ENCODE measurements at regions not wholly inside any gene's neighbourhood (a gene's known extent, or its start where the extent isn't known, plus 50 kb on each side); places are given as distances from the start of the nearest gene placed in this dataset.
A peak's percentile ranks its signal among the peaks of the same experiment; 100 is the strongest.
"Not testable (repeated sequence)": the region's sequence is repeated elsewhere in the genome, so short reads cannot be mapped to it uniquely, and the experiment has no call there.

DNA sequence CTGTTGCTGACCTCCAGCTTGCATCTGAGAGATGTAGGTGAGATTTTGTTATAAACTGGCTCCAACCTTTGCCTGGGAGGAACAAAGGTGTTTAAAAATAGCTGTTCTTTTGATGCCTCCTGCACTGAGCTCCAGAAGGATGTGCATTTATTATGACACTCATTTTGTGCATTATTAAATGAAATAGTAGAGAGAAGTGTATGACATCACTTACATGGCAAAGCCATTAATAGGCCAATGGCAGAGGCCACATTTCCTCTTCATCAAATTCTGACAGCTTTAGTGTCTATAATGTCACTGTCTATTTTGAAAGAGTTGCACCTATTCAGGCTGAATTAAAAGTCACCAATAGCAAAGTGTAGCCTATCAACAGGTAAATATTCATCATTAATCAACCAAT is 564.6 kb downstream of the FLRT2 start:
- DNase-seq = no peak

DNA sequence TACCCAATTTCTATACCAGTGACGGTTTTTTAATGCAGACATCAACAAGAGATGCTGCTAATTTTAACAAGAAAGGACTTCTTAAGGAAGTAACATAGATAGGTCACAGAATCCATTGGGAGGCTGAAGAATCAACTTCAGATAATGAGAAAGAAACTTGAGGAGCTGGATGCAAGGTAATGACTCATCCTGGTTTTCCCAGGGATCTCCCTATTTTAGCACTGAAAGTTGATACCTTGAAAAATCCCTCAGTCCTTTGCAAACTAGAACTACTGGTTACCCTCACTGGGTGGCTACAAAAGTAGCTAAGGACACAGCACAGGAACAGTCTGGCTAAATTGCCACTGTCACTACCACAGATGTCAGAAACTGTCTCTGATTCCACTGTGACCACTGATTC is 561.9 kb downstream of the FLRT2 start:
- DNase-seq = no peak

- no peak for DNase-seq
Observed at GRCh38 chr14:86088156-86088555, 558.2 kb downstream of the FLRT2 start.

- DNase-seq = no peak
Observed at GRCh38 chr14:86087377-86087776, 557.4 kb downstream of the FLRT2 start.

GRCh38 chr14:86086962-86087361 is 557.0 kb downstream of the FLRT2 start:
- DNase-seq = no peak

DNA sequence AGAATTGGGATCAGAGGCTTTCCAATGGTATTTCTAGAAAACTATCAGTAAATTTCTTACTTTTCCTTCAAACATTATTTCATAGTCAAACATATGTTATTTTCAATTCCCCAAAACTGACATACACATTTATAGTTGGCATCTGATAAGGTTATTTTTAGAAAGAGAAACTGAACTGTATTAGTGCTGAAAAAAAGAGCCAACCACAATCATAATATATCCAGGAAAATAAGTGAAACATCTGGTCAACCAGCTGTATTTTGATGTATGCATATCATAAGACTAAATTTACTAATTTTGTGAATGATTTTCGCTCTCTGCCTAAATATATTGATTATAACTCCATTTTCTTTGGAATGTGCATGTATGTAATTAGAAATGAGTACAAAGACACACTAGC is 554.2 kb downstream of the FLRT2 start:
- DNase-seq = no peak

GRCh38 chr14:86083616-86084015 is 553.7 kb downstream of the FLRT2 start:
- DNase-seq = no peak

DNA sequence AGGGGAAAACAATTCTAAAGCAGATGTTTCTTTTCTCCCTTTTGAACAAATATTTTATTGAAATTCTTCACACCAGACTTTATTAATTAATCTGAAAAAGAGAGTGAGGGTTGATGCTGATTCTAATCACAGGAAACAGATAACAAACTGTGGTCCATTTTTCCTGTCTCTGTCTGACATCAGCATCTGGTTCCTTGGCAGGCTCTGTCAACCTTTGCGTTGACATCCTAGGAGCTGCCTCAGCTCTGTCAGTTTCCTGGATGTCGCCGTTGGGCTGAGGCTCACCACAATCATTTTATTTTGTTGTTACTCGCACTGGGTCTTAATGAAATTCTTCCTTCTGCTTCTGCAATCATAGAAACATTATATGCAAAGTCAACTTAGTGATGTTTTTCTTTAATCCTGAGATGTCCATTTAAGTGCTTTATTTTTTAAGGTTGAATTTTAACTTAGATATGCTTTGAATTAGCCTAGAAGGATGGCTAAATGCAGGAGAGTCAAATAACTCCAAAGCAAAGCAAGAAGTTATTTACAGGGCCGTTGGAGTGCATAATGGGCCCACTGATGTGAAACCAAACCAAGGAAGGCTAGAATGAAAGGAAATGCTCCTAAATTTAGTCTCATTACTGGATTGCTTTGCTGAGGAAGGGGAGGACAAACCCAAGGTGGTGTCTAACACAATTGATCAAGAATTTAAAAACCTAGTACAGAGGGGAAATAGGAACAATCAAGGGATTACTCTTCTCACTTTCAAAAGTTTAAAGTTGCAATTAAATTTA is 542.4 kb downstream of the FLRT2 start:
- DNase-seq = no peak

GRCh38 chr14:86066651-86067050 is 536.7 kb downstream of the FLRT2 start:
- DNase-seq = no peak

- no peak for DNase-seq
Observed at GRCh38 chr14:86065407-86065806, 535.5 kb downstream of the FLRT2 start.

- DNase-seq = not testable (repeated sequence)
Observed at GRCh38 chr14:86064595-86064994, 534.7 kb downstream of the FLRT2 start.

- DNase-seq = no peak
Observed at GRCh38 chr14:86057018-86057667, 527.2 kb downstream of the FLRT2 start.

GRCh38 chr14:86055512-86056075 is 525.6 kb downstream of the FLRT2 start:
- DNase-seq = no peak

GRCh38 chr14:86052868-86053267 is 522.9 kb downstream of the FLRT2 start:
- no peak for DNase-seq

GRCh38 chr14:86050757-86051156 is 520.8 kb downstream of the FLRT2 start:
- no peak for DNase-seq

DNA sequence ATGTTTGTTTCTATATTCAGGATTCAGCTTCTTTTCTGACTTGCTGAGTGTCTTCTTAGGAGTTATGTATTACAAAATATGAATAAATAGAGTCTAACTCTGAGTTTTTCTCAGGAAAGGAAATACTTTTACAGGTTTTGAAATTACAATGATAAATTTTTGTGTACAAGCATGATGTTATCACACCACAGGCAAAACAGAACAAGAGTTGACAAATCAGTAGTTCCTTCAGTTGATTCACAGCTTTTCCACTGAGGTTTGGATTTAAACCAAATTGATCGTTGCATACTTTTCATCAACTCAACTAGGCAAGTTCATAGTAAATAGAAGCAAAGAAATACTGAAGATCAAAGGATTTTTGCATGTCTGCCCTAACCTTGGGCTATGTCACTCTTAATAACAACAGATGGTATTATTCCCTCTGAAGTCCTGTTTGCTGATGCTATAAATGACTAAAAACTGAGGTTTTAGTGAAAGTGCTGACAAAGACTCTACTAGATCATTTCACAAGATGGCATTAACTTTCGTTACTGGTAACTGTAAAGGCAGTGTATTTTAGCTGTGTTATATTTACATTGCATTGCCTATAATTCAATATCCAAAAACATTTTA is 520.2 kb downstream of the FLRT2 start:
- no peak for DNase-seq

- no peak for DNase-seq
Observed at GRCh38 chr14:86039176-86039575, 509.2 kb downstream of the FLRT2 start.

DNA sequence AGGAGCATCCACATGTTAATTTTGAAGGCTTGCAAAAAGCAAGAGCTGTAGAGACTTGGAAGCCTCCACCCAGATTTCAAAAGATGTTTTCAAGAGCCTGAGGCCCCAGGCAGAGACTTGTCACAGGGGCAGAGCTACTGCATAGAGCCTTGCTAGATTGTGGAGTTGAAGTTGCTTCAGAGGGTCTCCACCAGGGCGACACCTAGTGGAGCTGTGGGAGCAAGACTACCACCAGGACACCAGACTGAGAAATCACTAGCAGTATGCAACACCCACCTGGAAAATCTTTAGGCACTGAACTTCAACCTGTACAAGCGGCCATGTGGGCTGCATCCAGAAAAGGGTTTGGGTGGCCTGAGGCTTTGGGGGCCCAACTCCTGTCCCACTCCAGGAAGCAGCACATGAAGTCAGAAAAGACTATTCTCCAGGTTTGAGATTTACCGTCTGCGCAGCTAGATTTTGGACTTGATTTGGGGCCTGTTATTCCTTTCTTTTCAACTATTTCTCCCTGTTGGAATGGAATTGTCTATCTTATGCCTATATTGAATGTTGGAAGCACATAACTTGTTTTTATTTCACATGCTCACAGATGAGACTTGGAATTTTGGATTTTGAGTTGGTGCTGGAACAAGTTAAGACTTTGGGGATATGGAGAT is 508.6 kb downstream of the FLRT2 start:
- DNase-seq = peak; percentile 41

- DNase-seq = no peak
Observed at GRCh38 chr14:86035882-86036281, 505.9 kb downstream of the FLRT2 start.

- DNase-seq = no peak
Observed at GRCh38 chr14:86027990-86028389, 498.0 kb downstream of the FLRT2 start.

DNA sequence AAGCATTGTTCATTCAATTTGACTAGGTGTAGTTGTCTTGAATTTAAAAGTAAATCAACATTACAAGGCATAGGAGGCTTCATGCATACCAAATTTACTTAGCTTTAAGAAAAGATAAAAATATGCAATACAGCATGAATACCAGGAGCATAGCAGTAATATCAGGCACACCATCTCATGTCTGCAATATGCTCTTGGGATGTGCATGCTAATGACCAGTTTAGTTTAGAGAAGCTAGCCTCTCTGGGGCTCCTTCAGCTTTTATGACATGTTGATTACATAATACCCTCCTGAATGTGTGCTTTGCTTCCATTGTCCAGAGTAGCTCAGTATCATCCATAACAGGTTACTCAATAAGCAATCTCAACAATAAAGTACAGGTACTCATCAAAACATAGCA is 497.2 kb downstream of the FLRT2 start:
- DNase-seq = no peak

DNA sequence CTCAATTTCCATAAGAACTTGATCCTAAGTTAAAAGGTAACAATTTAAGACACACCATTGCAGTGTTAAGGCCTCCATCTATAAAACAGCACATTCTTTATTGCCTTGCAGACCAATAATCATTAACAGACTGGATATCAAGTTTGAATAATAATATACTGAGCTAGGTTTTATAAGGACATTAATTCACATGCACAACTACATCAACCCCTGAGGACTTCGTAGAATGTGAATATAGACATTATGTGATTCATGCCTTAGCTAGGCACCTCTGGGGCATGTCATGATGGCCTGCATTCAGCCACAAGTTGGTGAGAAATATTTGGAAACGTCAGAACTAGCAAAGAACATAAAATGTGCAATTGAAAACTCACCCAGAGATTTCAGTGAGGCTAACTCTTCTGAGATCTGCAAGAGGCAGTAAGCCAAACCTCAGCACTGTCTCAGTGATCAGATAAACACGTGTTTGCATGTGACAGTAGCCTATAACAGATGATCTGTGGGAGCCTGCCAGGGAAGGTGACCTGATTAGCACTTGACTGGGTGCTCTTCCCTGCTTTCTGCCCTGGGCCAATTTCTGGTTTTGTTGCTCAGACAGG is 492.2 kb downstream of the FLRT2 start:
- DNase-seq = no peak

DNA sequence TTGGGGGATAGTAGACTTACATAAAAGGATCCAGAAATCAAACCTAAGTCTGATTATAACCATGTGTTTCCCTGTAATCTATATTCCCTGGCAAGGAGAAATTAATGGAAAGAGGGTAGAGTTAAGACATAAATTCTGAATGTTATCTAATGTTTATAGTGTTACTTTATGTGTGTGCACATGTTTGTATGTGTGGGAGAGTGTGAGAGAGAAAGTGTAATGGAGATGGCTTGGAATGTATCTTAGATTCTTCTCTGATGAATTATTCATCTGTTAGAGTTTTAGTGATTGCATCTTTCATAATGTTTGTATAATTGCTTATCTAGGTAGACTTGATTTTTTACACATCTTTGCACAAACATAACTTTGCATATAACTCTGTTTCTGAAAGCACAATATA is 490.9 kb downstream of the FLRT2 start:
- no peak for DNase-seq
